ENCODE measurements at regions not wholly inside any gene's neighbourhood (a gene's known extent, or its start where the extent isn't known, plus 50 kb on each side); places are given as distances from the start of the nearest gene placed in this dataset.

- no peak for DNase-seq
Observed at GRCh38 chr4:89541998-89542397, 234.4 kb upstream of the GPRIN3 start.

- DNase-seq, result no peak
Observed at GRCh38 chr4:89539797-89540711, 232.5 kb upstream of the GPRIN3 start.

DNA sequence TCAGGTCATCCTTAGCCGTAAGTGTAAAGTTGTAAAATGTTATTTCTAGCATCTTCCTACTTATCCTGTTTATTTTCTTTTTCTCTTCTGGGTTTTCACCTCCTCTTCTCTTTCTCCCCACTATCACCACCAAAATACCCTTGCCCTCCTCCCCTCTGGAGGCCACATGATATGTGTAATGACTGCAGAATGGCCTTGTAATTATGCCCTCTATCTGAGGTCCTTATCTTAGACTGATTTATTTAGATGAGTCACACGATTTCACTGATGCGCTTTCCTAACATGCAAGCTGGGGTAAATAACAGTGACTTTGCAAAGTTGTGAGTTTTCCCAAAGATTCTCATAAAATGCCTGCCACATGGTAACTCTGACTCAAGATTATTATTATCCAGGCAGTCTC lies 231.8 kb upstream of the GPRIN3 start:
- no peak for DNase-seq

GRCh38 chr4:89538886-89539285 lies 231.3 kb upstream of the GPRIN3 start:
- DNase-seq, result no peak

- DNase-seq, result no peak
Observed at GRCh38 chr4:89538171-89538570, 230.6 kb upstream of the GPRIN3 start.

DNA sequence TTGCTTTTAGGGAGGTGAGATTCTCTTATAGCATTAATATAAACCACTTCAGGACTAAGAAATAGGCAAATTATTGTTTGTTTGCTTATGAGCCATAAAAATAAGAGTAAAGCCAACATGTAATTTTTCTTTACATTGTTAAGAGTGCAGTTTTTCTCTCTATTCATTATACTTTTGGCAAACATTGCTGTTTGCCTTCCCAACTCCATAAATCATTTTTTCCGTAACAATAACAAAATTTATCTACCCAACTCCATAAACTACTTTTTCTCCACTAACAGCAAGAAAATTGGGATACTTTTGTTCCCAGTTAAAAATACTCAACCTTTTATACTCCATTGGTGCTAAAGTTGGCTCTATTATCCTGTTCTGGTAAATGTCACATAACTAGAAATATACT lies 229.7 kb upstream of the GPRIN3 start:
- DNase-seq, result no peak

GRCh38 chr4:89535251-89535650 lies 227.7 kb upstream of the GPRIN3 start:
- DNase-seq, result no peak

- no peak for DNase-seq
Observed at GRCh38 chr4:89534356-89534755, 226.8 kb upstream of the GPRIN3 start.

DNA sequence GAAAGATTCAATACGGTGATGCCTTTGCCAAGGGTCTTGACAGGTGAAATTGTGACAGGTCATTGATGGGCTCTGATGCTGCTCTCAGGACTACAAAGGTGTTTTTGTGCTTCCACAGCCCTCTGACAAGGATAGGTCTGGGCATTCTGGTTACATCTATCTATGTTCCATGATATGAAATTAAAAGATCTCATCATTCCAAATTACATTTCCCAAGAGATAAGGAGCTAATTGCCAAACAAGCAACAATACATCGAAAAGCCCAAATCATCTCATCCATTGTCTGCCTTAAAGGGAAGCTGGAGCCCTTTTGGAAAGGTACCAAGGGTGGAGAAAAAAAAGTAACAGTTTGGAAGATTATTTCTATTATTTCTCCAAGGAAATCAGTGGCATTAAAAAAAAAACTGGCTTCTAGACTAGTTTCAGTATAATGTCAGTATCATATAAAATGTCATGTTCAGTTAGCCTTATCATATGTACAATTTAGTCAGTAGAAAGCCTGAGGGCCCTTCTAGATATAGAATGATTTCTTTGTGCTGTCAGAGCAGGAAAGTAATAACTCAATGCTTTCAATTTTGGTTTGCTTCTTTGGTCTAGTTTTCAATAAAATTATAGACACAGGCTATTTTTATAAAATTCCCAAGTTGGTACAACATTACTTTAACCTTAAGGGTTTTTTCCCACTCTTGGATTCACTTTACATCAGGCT lies 224.5 kb upstream of the GPRIN3 start:
- DNase-seq, result no peak

- DNase-seq, result no peak
Observed at GRCh38 chr4:89528526-89529133, 221.0 kb upstream of the GPRIN3 start.

GRCh38 chr4:89521826-89522225 lies 214.2 kb upstream of the GPRIN3 start:
- no peak for DNase-seq

DNA sequence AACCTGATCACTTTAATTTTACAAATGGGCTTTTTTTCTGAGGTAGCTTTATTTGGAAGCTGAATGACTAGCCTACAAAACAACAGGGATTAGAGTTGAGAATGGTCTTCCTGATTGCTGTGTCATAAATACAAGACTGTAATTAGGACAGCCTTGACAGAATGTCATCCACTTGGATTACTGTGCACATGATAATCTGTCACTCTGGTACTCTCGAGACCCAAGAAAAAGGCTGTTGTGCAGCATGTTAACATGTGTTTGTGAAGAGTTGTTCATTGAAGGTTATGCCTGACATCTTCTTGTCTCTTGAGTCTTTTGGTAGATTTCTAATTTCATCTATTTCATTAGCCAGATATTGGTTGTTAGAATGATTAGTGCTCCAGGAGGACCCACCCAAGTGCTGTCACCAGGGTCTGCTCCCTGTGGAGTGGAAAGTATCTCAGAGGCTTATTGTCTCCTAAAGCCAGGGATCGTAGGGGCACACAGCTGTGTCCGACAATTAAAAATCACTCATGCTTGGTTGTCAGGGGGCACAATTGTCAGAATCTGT lies 212.2 kb upstream of the GPRIN3 start:
- DNase-seq, result no peak

DNA sequence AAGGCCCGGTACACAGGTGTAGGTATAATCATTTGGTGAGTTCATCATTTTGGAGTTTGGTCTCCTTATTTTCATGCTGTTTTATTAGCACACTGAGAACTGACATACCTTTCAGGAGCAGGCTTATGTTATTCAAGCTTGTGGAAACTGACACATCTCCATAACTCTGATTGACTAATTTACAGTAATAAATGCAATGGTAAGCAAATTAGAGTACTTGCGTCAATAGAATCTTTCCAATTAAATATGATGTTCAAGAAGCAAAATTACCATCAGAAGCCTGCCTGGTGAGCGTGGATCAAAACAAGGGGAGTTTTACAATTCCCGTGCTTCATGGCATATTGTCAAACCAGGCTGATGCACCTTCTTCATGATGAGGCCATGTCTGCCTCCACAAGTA lies 210.7 kb upstream of the GPRIN3 start:
- DNase-seq, result no peak

GRCh38 chr4:89514811-89515210 lies 207.2 kb upstream of the GPRIN3 start:
- DNase-seq, result no peak

- DNase-seq, result no peak
Observed at GRCh38 chr4:89511776-89512175, 204.2 kb upstream of the GPRIN3 start.

DNA sequence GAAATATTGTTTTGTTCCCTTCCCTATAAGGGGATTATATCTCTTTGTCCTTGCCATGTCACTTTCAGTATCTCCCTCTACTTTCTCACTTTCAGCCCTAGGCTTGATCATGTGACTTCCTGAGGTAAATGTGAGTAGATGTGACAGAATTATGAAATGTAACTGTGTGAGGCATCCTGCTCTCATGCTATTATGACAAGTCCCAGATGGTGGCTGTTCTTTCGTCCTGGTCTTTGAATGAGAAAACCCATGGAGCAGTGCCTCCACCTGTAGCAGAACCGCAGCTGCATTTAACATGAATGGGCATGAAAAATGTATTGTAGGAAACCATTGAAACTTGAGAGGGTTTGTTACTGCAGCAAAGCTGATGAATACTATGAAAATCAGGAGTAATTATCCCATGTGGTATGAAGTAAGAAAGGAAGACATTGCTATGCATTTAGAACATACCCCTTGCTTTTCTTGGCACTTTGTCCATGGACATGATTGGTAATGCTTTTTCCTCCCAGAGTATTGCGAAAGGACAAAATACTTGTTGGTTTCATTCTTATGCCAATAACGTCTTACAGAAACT lies 202.2 kb upstream of the GPRIN3 start:
- DNase-seq, result peak in 1 of 2 donors; percentile 3

DNA sequence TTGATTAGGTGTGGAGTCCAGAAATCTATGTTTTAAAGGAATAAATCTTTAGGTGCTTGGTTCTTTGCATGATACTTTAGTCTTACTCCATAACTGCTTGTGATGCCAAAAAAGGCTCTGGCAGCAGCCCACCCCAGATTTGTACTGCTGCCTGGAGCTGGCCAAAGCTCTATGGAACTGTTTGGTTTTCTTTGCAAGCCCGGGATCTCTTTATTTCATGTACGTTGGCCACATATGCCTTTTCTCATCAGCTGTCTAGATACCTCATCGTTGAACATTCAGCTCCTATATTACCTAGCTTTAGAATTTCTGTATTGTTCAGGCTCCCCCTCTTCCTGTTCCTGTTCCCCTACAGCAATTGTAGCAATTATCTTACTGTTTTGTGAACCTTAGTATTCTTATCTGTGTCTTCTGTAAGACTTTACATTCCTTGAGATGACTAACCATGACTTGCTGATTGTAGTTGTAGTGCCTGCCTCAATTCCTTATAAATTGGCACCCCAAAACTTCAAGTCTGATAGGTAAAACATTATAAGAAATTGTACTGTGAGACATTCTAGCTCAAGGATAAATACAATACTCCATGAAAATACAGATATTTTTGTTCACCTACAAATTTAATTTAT lies 199.4 kb upstream of the GPRIN3 start:
- no peak for DNase-seq

- DNase-seq, result no peak
Observed at GRCh38 chr4:89502581-89502980, 195.0 kb upstream of the GPRIN3 start.

DNA sequence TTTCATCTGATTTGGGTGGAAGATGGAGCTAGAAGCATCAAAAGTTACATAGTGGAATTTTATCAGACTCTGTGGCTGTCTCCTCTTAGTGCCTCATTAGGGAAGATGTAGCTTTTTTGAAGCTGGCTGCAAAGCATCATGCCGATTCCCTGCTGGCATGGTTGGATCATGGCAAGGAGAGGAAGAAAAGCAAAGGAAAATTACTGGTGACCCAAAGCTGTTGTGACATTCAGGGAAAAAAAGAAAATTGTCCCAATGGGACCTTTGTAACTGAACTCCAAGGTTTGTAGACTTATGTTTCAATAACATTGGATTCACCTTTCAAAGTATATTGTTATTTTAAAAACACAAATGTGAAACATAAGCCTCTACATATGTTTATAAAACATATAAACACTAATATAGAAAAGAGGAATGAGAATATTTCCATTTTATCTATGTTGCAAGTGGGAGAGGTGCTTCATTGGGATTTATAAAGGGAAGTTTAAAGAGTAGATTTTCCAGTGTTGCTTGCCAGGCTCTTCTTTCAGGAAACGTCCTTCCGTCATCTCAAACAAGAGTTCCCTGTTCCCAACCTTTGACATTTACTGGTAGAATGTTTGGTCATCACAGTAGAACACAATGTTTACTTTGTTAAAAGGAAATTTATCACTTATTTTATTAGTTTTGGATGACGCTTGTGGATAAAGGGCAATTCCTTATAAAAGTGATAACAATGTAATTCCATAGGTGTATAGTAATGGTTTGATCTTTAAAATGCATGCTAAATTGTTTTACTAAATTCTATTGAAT lies 190.1 kb upstream of the GPRIN3 start:
- no peak for DNase-seq

DNA sequence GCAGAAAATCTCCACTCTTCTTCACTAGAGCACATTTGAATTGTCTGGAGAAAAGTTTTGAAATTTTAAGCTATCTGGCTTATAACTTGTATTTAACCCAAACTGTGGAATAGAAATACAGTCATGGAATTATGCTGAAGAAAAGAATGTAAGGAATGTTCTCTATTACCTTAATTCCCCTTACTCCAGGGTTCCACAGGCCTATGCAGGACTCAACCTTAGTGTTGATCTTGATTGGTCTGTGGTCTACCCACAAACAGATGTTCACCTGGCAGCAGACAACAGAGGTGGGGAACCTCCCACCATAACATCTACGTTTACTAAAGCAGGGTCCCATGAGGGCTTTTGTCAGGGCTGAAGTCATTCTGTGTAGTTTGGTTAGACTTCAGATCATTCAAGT lies 189.3 kb upstream of the GPRIN3 start:
- DNase-seq, result no peak

- no peak for DNase-seq
Observed at GRCh38 chr4:89493367-89493766, 185.8 kb upstream of the GPRIN3 start.

DNA sequence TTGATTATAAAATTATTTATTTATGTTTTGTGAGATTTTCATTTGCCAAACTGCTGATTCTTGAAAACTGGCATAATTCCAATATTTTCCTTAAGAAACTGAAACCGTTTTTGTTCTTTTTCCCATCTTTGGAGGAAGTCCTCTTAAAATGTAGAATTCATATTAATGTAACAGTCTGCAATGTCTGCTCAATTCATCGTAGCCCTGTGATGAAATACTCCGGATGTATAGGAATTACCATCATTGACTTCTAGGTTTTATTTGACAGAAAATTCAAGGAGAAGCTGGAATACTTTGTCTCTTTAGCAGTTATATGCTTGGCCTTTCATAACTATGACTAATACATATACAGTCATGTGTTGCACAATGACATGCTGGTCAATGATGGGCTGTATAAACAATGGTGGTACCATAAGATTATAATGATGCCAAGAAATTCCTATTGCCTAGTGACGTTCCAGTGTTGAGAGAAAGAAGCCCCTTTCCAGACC lies 185.0 kb upstream of the GPRIN3 start:
- no peak for DNase-seq

Data from stimulated activated CD4-positive, alpha-beta T cell treated with anti-CD3 and anti-CD28 coated beads, Interleukin-2, amount 100 ng/mL, for 48 hours (primary cell).